PC-3 (cell line): ENCODE measurements at regions not wholly inside any gene's neighbourhood (a gene's known extent, or its start where the extent isn't known, plus 50 kb on each side); places are given as distances from the start of the nearest gene placed in this dataset.
"Not testable (repeated sequence)": the region's sequence is repeated elsewhere in the genome, so short reads cannot be mapped to it uniquely, and the experiment has no call there.

ENCODE experiments used
- CTCF ChIP-seq: fragments of 300-600 bp; sonication (generic); conservative IDR thresholded peaks from 2 replicates; pipeline ENCODE4 v1.5.1; 2017; ENCODE audit warnings: antibody characterized with exemption, low read depth, mild to moderate bottlenecking, low read length
- EZH2 ChIP-seq: fragments of 300-600 bp; sonication (generic); IDR thresholded peaks from one replicate; pipeline ENCODE4 v1.6.1; 2017; ENCODE audit warnings: antibody characterized with exemption, mild to moderate bottlenecking, low read length; ENCODE audit not compliant: unreplicated experiment

GRCh38 chr7:156006876-156007275 is 194.6 kb upstream of the SHH start:
- TF ChIP-seq EZH2, CTCF: not testable (repeated sequence)
